ENCODE measurements at regions not wholly inside any gene's neighbourhood (a gene's known extent, or its start where the extent isn't known, plus 50 kb on each side); places are given as distances from the start of the nearest gene placed in this dataset.

DNA sequence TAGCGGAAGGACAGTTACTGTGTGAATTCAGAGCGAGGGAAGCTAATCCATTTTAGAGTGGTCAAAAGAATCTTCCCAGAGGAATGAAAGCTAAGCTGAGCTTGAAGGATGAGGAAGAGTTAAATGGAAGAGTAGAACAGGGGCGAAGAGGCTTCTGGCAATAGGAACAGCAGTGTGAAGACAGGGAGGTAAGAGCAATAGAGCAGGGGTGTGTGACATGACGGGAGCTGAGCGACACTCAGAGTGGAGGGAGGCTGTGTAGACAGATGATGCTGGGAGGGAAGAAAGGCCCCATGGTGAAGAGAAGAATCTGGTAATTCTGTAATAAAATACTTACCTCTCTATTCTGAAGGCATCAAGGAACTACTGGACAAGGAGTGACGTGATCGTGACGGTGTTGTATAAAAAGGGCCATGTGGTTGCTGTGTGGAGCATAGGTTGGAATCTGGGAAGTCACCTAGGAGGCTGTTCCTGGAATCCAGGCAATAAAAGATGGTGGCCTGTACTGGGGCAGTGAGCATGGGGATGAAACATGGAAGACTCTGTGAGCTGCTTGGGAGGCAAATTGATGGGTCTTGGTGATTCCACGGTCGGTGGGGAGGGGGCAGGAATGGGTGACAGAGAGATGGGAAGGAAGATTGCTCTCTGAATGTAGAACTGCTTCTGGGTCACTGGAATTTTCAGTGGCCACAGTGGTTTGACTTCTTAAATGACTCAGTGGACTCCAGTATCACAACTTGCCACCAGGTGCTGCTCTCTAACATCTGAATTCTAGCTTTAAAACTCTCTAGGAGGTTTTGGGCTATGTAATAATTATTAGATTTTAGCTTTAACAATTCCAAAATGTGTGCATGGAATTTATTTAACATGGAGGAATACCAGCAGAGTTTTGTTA is 164.1 kb downstream of the ATP23 start (continued):
- no peak for TF ChIP-seq RAD21 (IDR thresholded peaks at IDR 0.05; ENCODE audit: low read length)

- DNase-seq = no peak
- H3K36me3 ChIP-seq (replicated peaks in 1 of 2; ENCODE audit: control insufficient read depth in 1 of 2, insufficient read depth in 2 of 2, low read length in 1 of 2) = no peaks in the 10 kb centered on the region
- H3K4me1 ChIP-seq (ENCODE audit: control insufficient read depth in 1 of 2, insufficient read depth in 2 of 2, low read depth in 1 of 2, low read length in 1 of 2) = no peaks in the 10 kb centered on the region
- H4K20me1 ChIP-seq (ENCODE audit: insufficient read depth) = no peaks in the 10 kb centered on the region
- no peak overlapping the region for H3K4me3 ChIP-seq (ENCODE audit: low read depth in 2 of 2, low read length in 1 of 2)
- H3F3A ChIP-seq (replicated peaks; ENCODE audit: insufficient read depth) = no peaks in the 10 kb centered on the region
- WGBS (ENCODE audit: low lambda C conversion rate) = 7% methylated on average over 3 of the region's 3 CpGs
- H3K9me2 ChIP-seq = no peaks in the 10 kb centered on the region
- ChIA-PET POLR2A (no interaction called here), CTCF (interaction anchor here (0.6 kb wide), 1 partner anchor 15 kb away, joined by 3 read pairs; no protein-coding TSS in a partner anchor)
- H3K27ac ChIP-seq (ENCODE audit: low read depth in 2 of 2, low read length in 1 of 2) = no peak overlapping the region
- H3K9ac ChIP-seq = no peak overlapping the region
- H3K4me2 ChIP-seq = no peak overlapping the region
- H2AFZ ChIP-seq (ENCODE audit: low read depth) = no peak overlapping the region
- H3K27me3 ChIP-seq (ENCODE audit: insufficient read depth) = no peaks in the 10 kb centered on the region
- no peaks in the 10 kb centered on the region for H3K79me2 ChIP-seq (ENCODE audit: insufficient read depth)
- no peak for TF ChIP-seq SIN3A (IDR thresholded peaks at IDR 0.05; ENCODE audit: borderline replicate concordance, low read depth, low read length)
- no peak for TF ChIP-seq TCF12 (IDR thresholded peaks at IDR 0.05)
- TF ChIP-seq IRF3 (IDR thresholded peaks at IDR 0.05; ENCODE audit: low read depth, low read length) = no peak
- no peak for TF ChIP-seq RAD21 (IDR thresholded peaks at IDR 0.05; ENCODE audit: low read length)
- no peak for TF ChIP-seq RFX5 (IDR thresholded peaks at IDR 0.05; ENCODE audit: low read length)
- no peak for TF ChIP-seq TAF1 (IDR thresholded peaks at IDR 0.05; ENCODE audit: borderline replicate concordance, low read depth, low read length)
- no peaks in the 10 kb centered on the region for H3K9me3 ChIP-seq
These were observed 164.8 kb downstream of the ATP23 start for GRCh38 chr12:58106195-58106594.

GRCh38 chr12:58117201-58117600 is 175.8 kb downstream of the ATP23 start:
- no peak overlapping the region for H3K27ac ChIP-seq (ENCODE audit: low read depth in 2 of 2, low read length in 1 of 2)
- peaks cover 4% of the 10 kb centered on the region; the same call in 1 of the 2 replicates for H3K9me3 ChIP-seq
- H3K9ac ChIP-seq = no peak overlapping the region
- TF ChIP-seq TEAD4 (IDR thresholded peaks at IDR 0.05; ENCODE audit: borderline replicate concordance, insufficient read depth) (no peak), USF1 (IDR thresholded peaks at IDR 0.05; ENCODE audit: borderline replicate concordance, low read depth) (no peak), POLR2AphosphoS5 (IDR thresholded peaks at IDR 0.05; ENCODE audit: low read depth, low read length) (no peak), USF2 (IDR thresholded peaks at IDR 0.05; ENCODE audit: borderline replicate concordance, low read depth, low read length) (no peak)
- H4K20me1 ChIP-seq (ENCODE audit: insufficient read depth) = no peaks in the 10 kb centered on the region
- no peak overlapping the region for H2AFZ ChIP-seq (ENCODE audit: low read depth)
- peaks cover 2% of the 10 kb centered on the region; the same call in 1 of the 2 replicates for H3K27me3 ChIP-seq (ENCODE audit: insufficient read depth)
- 12% methylated on average over 3 of the region's 3 CpGs for WGBS (ENCODE audit: low lambda C conversion rate)
- no peaks in the 10 kb centered on the region for H3K9me2 ChIP-seq
- no peak overlapping the region for H3K4me2 ChIP-seq
- no peaks in the 10 kb centered on the region for H3K79me2 ChIP-seq (ENCODE audit: insufficient read depth)
- H3F3A ChIP-seq (replicated peaks; ENCODE audit: insufficient read depth) = no peaks in the 10 kb centered on the region
- CTCF ChIA-PET = no interaction called here
- no peak for DNase-seq
- H3K36me3 ChIP-seq (replicated peaks in 1 of 2; ENCODE audit: control insufficient read depth in 1 of 2, insufficient read depth in 2 of 2, low read length in 1 of 2) = no peaks in the 10 kb centered on the region
- H3K4me1 ChIP-seq (ENCODE audit: control insufficient read depth in 1 of 2, insufficient read depth in 2 of 2, low read depth in 1 of 2, low read length in 1 of 2) = no peaks in the 10 kb centered on the region
- POLR2A ChIA-PET = no interaction called here
- H3K4me3 ChIP-seq (ENCODE audit: low read depth in 2 of 2, low read length in 1 of 2) = no peak overlapping the region
